SK-N-MC (cell line): ENCODE measurements at regions not wholly inside any gene's neighbourhood (a gene's known extent, or its start where the extent isn't known, plus 50 kb on each side); places are given as distances from the start of the nearest gene placed in this dataset.

Source experiments
- EZH2 ChIP-seq: fragments of 200-600 bp; sonication (generic); IDR thresholded peaks from one replicate; pipeline ENCODE4 v1.6.1; 2017; ENCODE audit warnings: antibody characterized with exemption
- POLR2AphosphoS5 ChIP-seq: IDR thresholded peaks from 2 replicates; pipeline ENCODE4 v1.6.1; 2012; ENCODE audit warnings: mild to moderate bottlenecking, low read depth, low read length, borderline replicate concordance

DNA sequence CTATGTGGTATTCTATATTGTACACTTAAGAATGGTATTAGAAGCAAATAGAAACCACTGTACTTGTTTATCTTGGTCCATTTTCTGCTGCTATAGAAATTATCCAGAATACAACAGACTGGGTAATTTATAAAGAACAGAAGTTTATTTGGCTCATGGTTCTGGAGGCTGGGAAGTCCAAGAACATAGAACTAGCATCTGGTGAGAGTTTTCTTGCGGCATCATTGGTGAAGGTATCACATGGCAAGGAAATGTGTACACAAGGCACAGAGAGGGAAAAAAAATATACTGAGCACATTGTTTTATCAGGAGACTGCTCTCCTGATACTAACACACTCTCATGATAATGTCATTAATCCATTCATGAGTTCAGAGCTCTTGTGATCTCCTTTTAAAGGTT lies 130.3 kb upstream of the STXBP6 start:
- TF ChIP-seq EZH2, result no peak
- no peak for TF ChIP-seq POLR2AphosphoS5
